ENCODE measurements at regions not wholly inside any gene's neighbourhood (a gene's known extent, or its start where the extent isn't known, plus 50 kb on each side); places are given as distances from the start of the nearest gene placed in this dataset.
A peak's percentile ranks its signal among the peaks of the same experiment; 100 is the strongest.
"Not testable (repeated sequence)": the region's sequence is repeated elsewhere in the genome, so short reads cannot be mapped to it uniquely, and the experiment has no call there.

GRCh38 chr22:22296047-22296446 is 51.5 kb downstream of the VPREB1 start:
- DNase-seq; H3K27me3 Mint-ChIP-seq (ENCODE audit: low read depth); H3K9me3 Mint-ChIP-seq; CTCF ChIA-PET; H3K4me3 Mint-ChIP-seq; intact Hi-C loops (cut with micrococcal nuclease); H3K27ac Mint-ChIP-seq; H3K36me3 Mint-ChIP-seq (ENCODE audit: low read depth): not testable (repeated sequence)
- peaks cover 23% of the 10 kb centered on the region for H3K4me1 Mint-ChIP-seq (ENCODE audit: low read depth)

GRCh38 chr22:22297159-22297793 is 52.7 kb downstream of the VPREB1 start:
- H3K36me3 Mint-ChIP-seq (ENCODE audit: low read depth); H3K27ac Mint-ChIP-seq; intact Hi-C loops (cut with micrococcal nuclease); H3K27me3 Mint-ChIP-seq (ENCODE audit: low read depth); CTCF ChIA-PET; H3K9me3 Mint-ChIP-seq; DNase-seq: not testable (repeated sequence)
- H3K4me1 Mint-ChIP-seq (ENCODE audit: low read depth), result peaks cover 27% of the 10 kb centered on the region
- peak overlapping the region; percentile 82 for H3K4me3 Mint-ChIP-seq

GRCh38 chr22:22297794-22298653 is 53.4 kb downstream of the VPREB1 start:
- H3K9me3 Mint-ChIP-seq; H3K27me3 Mint-ChIP-seq (ENCODE audit: low read depth); H3K36me3 Mint-ChIP-seq (ENCODE audit: low read depth); CTCF ChIA-PET: not testable (repeated sequence)
- DNase-seq, result peak; percentile 63
- H3K4me3 Mint-ChIP-seq, result peak overlapping the region; percentile 82
- H3K4me1 Mint-ChIP-seq (ENCODE audit: low read depth), result peaks cover 27% of the 10 kb centered on the region
- intact Hi-C loops (cut with micrococcal nuclease), result loop anchor here (1.0 kb wide), 1 partner anchor 88 kb away; no protein-coding TSS in a partner anchor
- peak overlapping the region; percentile 69 for H3K27ac Mint-ChIP-seq

GRCh38 chr22:22298654-22299009 is 54.0 kb downstream of the VPREB1 start:
- Mint-ChIP-seq H3K27ac (peak overlapping the region; percentile 69), H3K4me3 (peak overlapping the region; percentile 82), H3K4me1 (ENCODE audit: low read depth) (peaks cover 27% of the 10 kb centered on the region)
- H3K36me3 Mint-ChIP-seq (ENCODE audit: low read depth); H3K9me3 Mint-ChIP-seq; CTCF ChIA-PET; H3K27me3 Mint-ChIP-seq (ENCODE audit: low read depth): not testable (repeated sequence)
- intact Hi-C loops (cut with micrococcal nuclease), result loop anchor here (1.0 kb wide), 1 partner anchor 88 kb away; no protein-coding TSS in a partner anchor
- peak; percentile 53 for DNase-seq

GRCh38 chr22:22300511-22300910 is 55.9 kb downstream of the VPREB1 start:
- H3K27ac Mint-ChIP-seq; H3K27me3 Mint-ChIP-seq (ENCODE audit: low read depth); H3K9me3 Mint-ChIP-seq; intact Hi-C loops (cut with micrococcal nuclease); DNase-seq: not testable (repeated sequence)
- Mint-ChIP-seq H3K4me1 (ENCODE audit: low read depth) (peaks cover 27% of the 10 kb centered on the region), H3K4me3 (peak overlapping the region; percentile 29), H3K36me3 (ENCODE audit: low read depth) (peaks cover 14% of the 10 kb centered on the region)
- CTCF ChIA-PET, result interaction anchor here (0.6 kb wide), 1 partner anchor 21 kb away, joined by 3 read pairs; no protein-coding TSS in a partner anchor

- H3K9me3 Mint-ChIP-seq; intact Hi-C loops (cut with micrococcal nuclease); DNase-seq; H3K27me3 Mint-ChIP-seq (ENCODE audit: low read depth); H3K27ac Mint-ChIP-seq; H3K4me3 Mint-ChIP-seq: not testable (repeated sequence)
- CTCF ChIA-PET, result interaction anchor here (0.6 kb wide), 1 partner anchor 20 kb away, joined by 3 read pairs; no protein-coding TSS in a partner anchor
- Mint-ChIP-seq H3K4me1 (ENCODE audit: low read depth) (peaks cover 25% of the 10 kb centered on the region), H3K36me3 (ENCODE audit: low read depth) (peaks cover 17% of the 10 kb centered on the region)
Measured at GRCh38 chr22:22300946-22301345, 56.4 kb downstream of the VPREB1 start.

- H3K27ac Mint-ChIP-seq, result no peak overlapping the region
- intact Hi-C loops (cut with micrococcal nuclease), result no loop called here
- no peak for DNase-seq
- peaks cover 23% of the 10 kb centered on the region for H3K36me3 Mint-ChIP-seq (ENCODE audit: low read depth)
- H3K27me3 Mint-ChIP-seq (ENCODE audit: low read depth), result no peaks in the 10 kb centered on the region
- H3K4me1 Mint-ChIP-seq (ENCODE audit: low read depth), result no peaks in the 10 kb centered on the region
- H3K9me3 Mint-ChIP-seq, result no peaks in the 10 kb centered on the region
- no peak overlapping the region for H3K4me3 Mint-ChIP-seq
- CTCF ChIA-PET, result no interaction called here
Measured at GRCh38 chr22:22316589-22316988, 72.0 kb downstream of the VPREB1 start.

- no peak overlapping the region for H3K27ac Mint-ChIP-seq
- no peaks in the 10 kb centered on the region for H3K9me3 Mint-ChIP-seq
- H3K27me3 Mint-ChIP-seq (ENCODE audit: low read depth), result no peaks in the 10 kb centered on the region
- no peaks in the 10 kb centered on the region for H3K4me1 Mint-ChIP-seq (ENCODE audit: low read depth)
- peaks cover 20% of the 10 kb centered on the region for H3K36me3 Mint-ChIP-seq (ENCODE audit: low read depth)
- intact Hi-C loops (cut with micrococcal nuclease), result no loop called here
- no peak for DNase-seq
- CTCF ChIA-PET, result interaction anchor here (2.0 kb wide), 1 partner anchor 24 kb away, joined by 4 read pairs; no protein-coding TSS in a partner anchor
- no peak overlapping the region for H3K4me3 Mint-ChIP-seq
Measured at GRCh38 chr22:22318723-22319465, 74.3 kb downstream of the VPREB1 start.

- H3K36me3 Mint-ChIP-seq (ENCODE audit: low read depth); H3K27ac Mint-ChIP-seq; H3K27me3 Mint-ChIP-seq (ENCODE audit: low read depth); H3K9me3 Mint-ChIP-seq; H3K4me3 Mint-ChIP-seq; H3K4me1 Mint-ChIP-seq (ENCODE audit: low read depth): not testable (repeated sequence)
- CTCF ChIA-PET, result interaction anchor here (0.6 to 2.3 kb wide), 10 partner anchors 12 to 230 kb away, joined by 3 to 10 read pairs (median 3); no protein-coding TSS in a partner anchor
- peak; percentile 84 for DNase-seq
- intact Hi-C loops (cut with micrococcal nuclease), result loop anchor here (2.0 kb wide), 1 partner anchor 115 kb away; no protein-coding TSS in a partner anchor
Measured at GRCh38 chr22:22321743-22322611, 77.4 kb downstream of the VPREB1 start.

- H3K27me3 Mint-ChIP-seq (ENCODE audit: low read depth), result peaks cover 2% of the 10 kb centered on the region
- CTCF ChIA-PET, result interaction anchor here (0.9 to 2.0 kb wide), 4 partner anchors 11 to 167 kb away, joined by 3 to 5 read pairs (median 4); no protein-coding TSS in a partner anchor
- H3K9me3 Mint-ChIP-seq, result no peaks in the 10 kb centered on the region
- H3K27ac Mint-ChIP-seq, result no peak overlapping the region
- H3K36me3 Mint-ChIP-seq (ENCODE audit: low read depth), result no peaks in the 10 kb centered on the region
- H3K4me3 Mint-ChIP-seq, result no peak overlapping the region
- intact Hi-C loops (cut with micrococcal nuclease), result loop anchor here (2.0 kb wide), 1 partner anchor 116 kb away; no protein-coding TSS in a partner anchor
- no peak for DNase-seq
- H3K4me1 Mint-ChIP-seq (ENCODE audit: low read depth), result no peaks in the 10 kb centered on the region
Measured at GRCh38 chr22:22322792-22323191, 78.2 kb downstream of the VPREB1 start.

- Mint-ChIP-seq H3K4me3 (no peak overlapping the region), H3K27me3 (ENCODE audit: low read depth) (peaks cover 14% of the 10 kb centered on the region), H3K4me1 (ENCODE audit: low read depth) (no peaks in the 10 kb centered on the region), H3K9me3 (no peaks in the 10 kb centered on the region), H3K36me3 (ENCODE audit: low read depth) (no peaks in the 10 kb centered on the region), H3K27ac (no peak overlapping the region)
- DNase-seq, result no peak
- intact Hi-C loops (cut with micrococcal nuclease), result no loop called here
- CTCF ChIA-PET, result no interaction called here
Measured at GRCh38 chr22:22327723-22328122, 83.1 kb downstream of the VPREB1 start.
